ENCODE measurements at regions not wholly inside any gene's neighbourhood (a gene's known extent, or its start where the extent isn't known, plus 50 kb on each side); places are given as distances from the start of the nearest gene placed in this dataset.
"Not testable (repeated sequence)": the region's sequence is repeated elsewhere in the genome, so short reads cannot be mapped to it uniquely, and the experiment has no call there.

DNA sequence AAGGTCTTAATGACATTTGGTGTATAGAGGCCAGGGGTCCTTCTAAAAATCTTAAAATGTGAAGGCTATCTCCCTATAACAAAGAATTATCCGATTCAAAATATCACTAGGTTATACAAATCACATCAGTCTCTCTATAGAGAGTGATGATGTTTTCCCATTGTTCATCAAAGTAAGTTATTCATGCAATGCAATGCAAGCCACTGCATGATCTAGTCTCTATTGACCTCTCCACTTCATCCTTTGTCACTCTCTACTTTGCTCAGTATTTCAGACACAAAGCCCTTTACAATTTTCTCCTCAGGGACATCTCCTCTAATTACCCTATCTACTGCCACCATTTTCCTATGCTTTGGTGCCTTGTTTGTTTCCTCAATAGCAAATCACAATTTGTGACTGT is 628.0 kb downstream of the HTR1B start:
- TF ChIP-seq, protein P1, sequence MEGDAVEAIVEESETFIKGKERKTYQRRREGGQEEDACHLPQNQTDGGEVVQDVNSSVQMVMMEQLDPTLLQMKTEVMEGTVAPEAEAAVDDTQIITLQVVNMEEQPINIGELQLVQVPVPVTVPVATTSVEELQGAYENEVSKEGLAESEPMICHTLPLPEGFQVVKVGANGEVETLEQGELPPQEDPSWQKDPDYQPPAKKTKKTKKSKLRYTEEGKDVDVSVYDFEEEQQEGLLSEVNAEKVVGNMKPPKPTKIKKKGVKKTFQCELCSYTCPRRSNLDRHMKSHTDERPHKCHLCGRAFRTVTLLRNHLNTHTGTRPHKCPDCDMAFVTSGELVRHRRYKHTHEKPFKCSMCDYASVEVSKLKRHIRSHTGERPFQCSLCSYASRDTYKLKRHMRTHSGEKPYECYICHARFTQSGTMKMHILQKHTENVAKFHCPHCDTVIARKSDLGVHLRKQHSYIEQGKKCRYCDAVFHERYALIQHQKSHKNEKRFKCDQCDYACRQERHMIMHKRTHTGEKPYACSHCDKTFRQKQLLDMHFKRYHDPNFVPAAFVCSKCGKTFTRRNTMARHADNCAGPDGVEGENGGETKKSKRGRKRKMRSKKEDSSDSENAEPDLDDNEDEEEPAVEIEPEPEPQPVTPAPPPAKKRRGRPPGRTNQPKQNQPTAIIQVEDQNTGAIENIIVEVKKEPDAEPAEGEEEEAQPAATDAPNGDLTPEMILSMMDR (IDR thresholded peaks at IDR 0.05; ENCODE audit: insufficient read depth, low read depth, low read length), result no peak
- Histone ChIP-seq H3K27me3 (ENCODE audit: control insufficient read depth, insufficient read depth, low read length) (no peaks in the 10 kb centered on the region), H3K4me3 (ENCODE audit: low read depth, low read length) (no peak overlapping the region), H3K36me3 (ENCODE audit: control insufficient read depth, insufficient read depth, low read length) (no peaks in the 10 kb centered on the region)
- ChIA-PET CTCF (no interaction called here), POLR2A (no interaction called here)
- DNase-seq (ENCODE audit: low read depth), result no peak

DNA sequence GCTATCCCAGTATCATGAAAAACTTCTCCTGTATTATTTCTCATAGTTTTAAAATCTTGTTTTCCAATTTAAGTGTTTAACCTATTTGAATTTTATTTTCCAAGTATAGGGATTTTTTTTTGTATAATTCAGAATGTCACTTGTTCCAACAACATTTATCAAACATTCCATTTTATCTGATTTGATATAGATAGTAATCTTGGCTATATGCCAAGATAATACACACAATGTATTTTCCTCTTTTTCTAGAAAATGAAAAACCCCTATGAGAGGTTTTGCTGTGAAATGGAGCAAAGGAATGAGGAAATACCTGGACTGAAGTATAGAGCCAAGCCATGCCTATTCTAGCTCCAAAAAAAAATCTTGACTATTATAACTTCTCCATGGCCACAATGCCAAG is 628.9 kb downstream of the HTR1B start:
- Histone ChIP-seq H3K4me3 (ENCODE audit: low read depth, low read length) (no peak overlapping the region), H3K27me3 (ENCODE audit: control insufficient read depth, insufficient read depth, low read length) (no peaks in the 10 kb centered on the region), H3K36me3 (ENCODE audit: control insufficient read depth, insufficient read depth, low read length) (no peaks in the 10 kb centered on the region)
- POLR2A ChIA-PET, result no interaction called here
- no peak for DNase-seq (ENCODE audit: low read depth)
- CTCF ChIA-PET, result no interaction called here
- TF ChIP-seq, protein P1 (IDR thresholded peaks at IDR 0.05; ENCODE audit: insufficient read depth, low read depth, low read length), result no peak

DNA sequence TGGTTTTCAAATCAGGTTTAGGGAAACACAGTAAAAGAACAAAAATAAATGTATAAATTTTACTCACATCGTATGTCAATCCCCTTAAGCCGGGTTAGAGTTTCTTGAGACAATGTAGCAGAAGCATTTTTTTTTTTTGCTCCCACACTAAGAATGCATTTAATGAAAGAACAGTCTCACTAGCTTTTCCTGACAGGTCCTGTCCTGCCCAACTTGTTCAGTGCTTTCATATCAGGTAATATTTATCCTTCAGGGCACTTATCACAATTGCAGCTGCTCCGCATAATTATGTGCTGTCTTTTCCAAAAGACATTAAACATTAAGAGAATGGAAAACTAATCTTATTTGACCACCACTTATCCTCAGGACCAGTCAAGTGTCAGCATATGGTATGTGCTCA is 632.0 kb downstream of the HTR1B start:
- no peaks in the 10 kb centered on the region for H3K27me3 ChIP-seq (ENCODE audit: control insufficient read depth, insufficient read depth, low read length)
- ChIA-PET CTCF (no interaction called here), POLR2A (no interaction called here)
- H3K36me3 ChIP-seq (ENCODE audit: control insufficient read depth, insufficient read depth, low read length), result no peaks in the 10 kb centered on the region
- H3K4me3 ChIP-seq (ENCODE audit: low read depth, low read length), result no peak overlapping the region
- TF ChIP-seq, protein P1 (IDR thresholded peaks at IDR 0.05; ENCODE audit: insufficient read depth, low read depth, low read length), result no peak
- no peak for DNase-seq (ENCODE audit: low read depth)

DNA sequence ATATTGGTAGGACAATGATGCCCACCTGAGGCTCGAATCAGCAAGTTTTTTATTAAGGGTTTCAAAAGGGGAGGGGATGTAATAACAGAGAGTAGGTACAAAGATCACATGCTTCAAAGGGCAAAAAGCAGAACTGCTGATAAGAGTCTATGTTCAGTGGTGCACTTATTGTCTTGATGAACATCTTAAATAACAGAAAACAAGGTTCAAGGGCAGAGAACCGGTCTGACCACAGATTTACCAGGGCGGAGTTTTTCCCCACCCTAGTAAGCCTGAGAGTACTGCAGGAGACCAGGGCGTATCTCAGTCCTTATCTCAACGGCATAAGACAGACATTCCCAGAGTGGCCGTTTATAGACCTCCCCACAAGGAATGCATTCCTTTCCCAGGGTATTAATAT is 639.7 kb downstream of the HTR1B start:
- H3K27me3 ChIP-seq (ENCODE audit: control insufficient read depth, insufficient read depth, low read length); H3K4me3 ChIP-seq (ENCODE audit: low read depth, low read length); POLR2A ChIA-PET; CTCF ChIA-PET; DNase-seq (ENCODE audit: low read depth); H3K36me3 ChIP-seq (ENCODE audit: control insufficient read depth, insufficient read depth, low read length): not testable (repeated sequence)

DNA sequence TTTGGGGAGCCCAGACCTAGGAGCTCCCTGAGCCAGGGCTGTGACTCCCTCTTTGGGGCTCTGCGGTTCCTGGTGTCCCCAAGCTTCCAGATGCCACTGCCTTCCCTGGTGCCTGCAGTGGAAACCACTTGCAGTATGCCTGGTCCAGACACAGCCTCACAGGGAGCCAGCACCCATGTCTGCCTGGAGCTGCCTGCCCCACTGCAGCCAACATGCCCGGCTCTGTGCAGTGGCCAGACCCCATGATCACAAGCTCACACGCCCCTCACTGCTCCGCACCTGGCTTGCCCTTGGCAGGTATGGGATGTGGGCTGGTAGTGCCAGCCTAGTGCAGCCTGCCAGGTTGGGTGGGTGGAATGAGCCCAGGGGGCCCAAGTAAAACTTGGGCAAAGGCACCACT is 644.8 kb downstream of the HTR1B start:
- Histone ChIP-seq H3K27me3 (ENCODE audit: control insufficient read depth, insufficient read depth, low read length) (no peaks in the 10 kb centered on the region), H3K4me3 (ENCODE audit: low read depth, low read length) (no peak overlapping the region), H3K36me3 (ENCODE audit: control insufficient read depth, insufficient read depth, low read length) (no peaks in the 10 kb centered on the region)
- no peak for DNase-seq (ENCODE audit: low read depth)
- TF ChIP-seq, protein P1 (IDR thresholded peaks at IDR 0.05; ENCODE audit: insufficient read depth, low read depth, low read length), result no peak
- CTCF ChIA-PET, result no interaction called here
- POLR2A ChIA-PET, result no interaction called here

DNA sequence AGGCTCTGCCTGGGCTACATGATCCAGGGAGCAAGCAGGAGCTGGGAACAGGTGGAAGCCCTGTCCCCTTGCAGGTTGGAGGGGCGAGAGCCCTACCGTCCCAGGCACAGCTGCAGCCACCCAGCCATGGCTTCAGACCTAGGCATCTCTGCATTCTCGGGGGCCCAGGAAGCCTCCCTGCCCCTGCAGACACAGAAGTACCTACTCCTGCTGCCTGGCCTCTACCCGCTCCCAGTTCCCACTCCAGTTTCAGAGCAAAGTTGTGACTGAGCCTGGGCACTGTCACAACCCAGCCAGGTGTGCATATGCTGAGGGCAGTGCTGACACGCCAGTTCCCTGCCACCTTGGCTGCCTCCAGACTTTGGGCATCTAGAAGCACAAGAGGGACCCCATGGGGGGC is 645.9 kb downstream of the HTR1B start:
- ChIA-PET POLR2A (no interaction called here), CTCF (no interaction called here)
- H3K4me3 ChIP-seq (ENCODE audit: low read depth, low read length), result no peak overlapping the region
- no peaks in the 10 kb centered on the region for H3K27me3 ChIP-seq (ENCODE audit: control insufficient read depth, insufficient read depth, low read length)
- DNase-seq (ENCODE audit: low read depth), result no peak
- no peaks in the 10 kb centered on the region for H3K36me3 ChIP-seq (ENCODE audit: control insufficient read depth, insufficient read depth, low read length)
- TF ChIP-seq, protein P1 (IDR thresholded peaks at IDR 0.05; ENCODE audit: insufficient read depth, low read depth, low read length), result no peak

Measured in BJ (cell line).